ENCODE measurements at regions not wholly inside any gene's neighbourhood (a gene's known extent, or its start where the extent isn't known, plus 50 kb on each side); places are given as distances from the start of the nearest gene placed in this dataset.
A peak's percentile ranks its signal among the peaks of the same experiment; 100 is the strongest.
"Not testable (repeated sequence)": the region's sequence is repeated elsewhere in the genome, so short reads cannot be mapped to it uniquely, and the experiment has no call there.

DNA sequence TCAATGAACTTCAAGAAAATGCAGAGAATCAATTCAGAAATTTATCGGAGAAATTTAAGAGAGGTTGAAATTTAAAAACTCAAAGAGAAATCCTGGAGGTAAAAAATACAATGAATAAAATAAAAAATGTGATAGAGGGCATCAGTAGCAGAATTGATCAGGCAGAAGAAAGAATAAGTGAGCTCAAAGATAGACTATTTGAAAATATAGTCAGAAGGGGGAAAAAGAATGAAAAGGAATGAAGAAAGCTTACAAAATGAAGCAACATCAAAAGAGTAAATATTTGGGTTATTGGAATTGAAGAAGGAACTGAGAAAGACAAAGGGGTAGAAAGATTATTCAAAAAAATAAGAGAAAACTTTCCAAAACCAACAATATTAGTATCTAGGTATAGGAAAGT lies 291.4 kb downstream of the SH2D4B start:
- DNase-seq (ENCODE audit: low read depth in 1 of 2, low spot score in 1 of 2), result no peak
- Histone ChIP-seq H3K27ac (replicated peaks) (no peak overlapping the region), H3K27me3 (ENCODE audit: insufficient read depth, poor library complexity, severe bottlenecking) (no peaks in the 10 kb centered on the region), H3K4me3 (replicated peaks; ENCODE audit: insufficient read depth, low read length) (no peak overlapping the region)
- TF ChIP-seq SPI1 (IDR thresholded peaks at IDR 0.05; ENCODE audit: borderline replicate concordance, low read depth) (no peak), POLR2AphosphoS5 (IDR thresholded peaks at IDR 0.05; ENCODE audit: low read depth) (no peak), REST (IDR thresholded peaks at IDR 0.05; ENCODE audit: insufficient replicate concordance, low read depth) (no peak), GABPA (IDR thresholded peaks at IDR 0.05; ENCODE audit: low read depth) (no peak)
- TF ChIP-seq, protein P1, sequence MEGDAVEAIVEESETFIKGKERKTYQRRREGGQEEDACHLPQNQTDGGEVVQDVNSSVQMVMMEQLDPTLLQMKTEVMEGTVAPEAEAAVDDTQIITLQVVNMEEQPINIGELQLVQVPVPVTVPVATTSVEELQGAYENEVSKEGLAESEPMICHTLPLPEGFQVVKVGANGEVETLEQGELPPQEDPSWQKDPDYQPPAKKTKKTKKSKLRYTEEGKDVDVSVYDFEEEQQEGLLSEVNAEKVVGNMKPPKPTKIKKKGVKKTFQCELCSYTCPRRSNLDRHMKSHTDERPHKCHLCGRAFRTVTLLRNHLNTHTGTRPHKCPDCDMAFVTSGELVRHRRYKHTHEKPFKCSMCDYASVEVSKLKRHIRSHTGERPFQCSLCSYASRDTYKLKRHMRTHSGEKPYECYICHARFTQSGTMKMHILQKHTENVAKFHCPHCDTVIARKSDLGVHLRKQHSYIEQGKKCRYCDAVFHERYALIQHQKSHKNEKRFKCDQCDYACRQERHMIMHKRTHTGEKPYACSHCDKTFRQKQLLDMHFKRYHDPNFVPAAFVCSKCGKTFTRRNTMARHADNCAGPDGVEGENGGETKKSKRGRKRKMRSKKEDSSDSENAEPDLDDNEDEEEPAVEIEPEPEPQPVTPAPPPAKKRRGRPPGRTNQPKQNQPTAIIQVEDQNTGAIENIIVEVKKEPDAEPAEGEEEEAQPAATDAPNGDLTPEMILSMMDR (IDR thresholded peaks at IDR 0.05; ENCODE audit: insufficient read depth, low read length), result no peak

DNA sequence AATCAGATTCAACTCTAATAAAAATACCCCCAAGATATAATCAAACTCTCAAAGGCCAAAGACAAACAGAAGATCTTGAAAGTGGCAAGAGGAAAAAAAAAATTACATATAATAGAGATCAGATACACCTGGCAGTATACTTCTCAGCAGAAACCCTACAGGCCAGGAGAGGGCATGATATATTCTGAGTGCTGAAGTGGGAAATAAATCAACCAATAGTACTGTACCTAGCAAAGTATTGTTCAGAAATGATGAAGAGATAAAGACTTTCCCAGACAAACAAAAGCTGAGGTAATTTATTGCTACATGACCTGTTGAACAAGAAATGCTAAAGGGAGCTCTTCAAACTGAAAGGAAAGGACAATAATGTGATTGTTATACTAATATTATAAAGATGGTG lies 291.9 kb downstream of the SH2D4B start:
- no peak for DNase-seq (ENCODE audit: low read depth in 1 of 2, low spot score in 1 of 2)
- H3K4me3 ChIP-seq (replicated peaks; ENCODE audit: insufficient read depth, low read length), result no peak overlapping the region
- H3K27me3 ChIP-seq (ENCODE audit: insufficient read depth, poor library complexity, severe bottlenecking), result no peaks in the 10 kb centered on the region
- H3K27ac ChIP-seq (replicated peaks), result no peak overlapping the region
- no peak for TF ChIP-seq REST (IDR thresholded peaks at IDR 0.05; ENCODE audit: insufficient replicate concordance, low read depth)
- no peak for TF ChIP-seq SPI1 (IDR thresholded peaks at IDR 0.05; ENCODE audit: borderline replicate concordance, low read depth)
- no peak for TF ChIP-seq POLR2AphosphoS5 (IDR thresholded peaks at IDR 0.05; ENCODE audit: low read depth)

DNA sequence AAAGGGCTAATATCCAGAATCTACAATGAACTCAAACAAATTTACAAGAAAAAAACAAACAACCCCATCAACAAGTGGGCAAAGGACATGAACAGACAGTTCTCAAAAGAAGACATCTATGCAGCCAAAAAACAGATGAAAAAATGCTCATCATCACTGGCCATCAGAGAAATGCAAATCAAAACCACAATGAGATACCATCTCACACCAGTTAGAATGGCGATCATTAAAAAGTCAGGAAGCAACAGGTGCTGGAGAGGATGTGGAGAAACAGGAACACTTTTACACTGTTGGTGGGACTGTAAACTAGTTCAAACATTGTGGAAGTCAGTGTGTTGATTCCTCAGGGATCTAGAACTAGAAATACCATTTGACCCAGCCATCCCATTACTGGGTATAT lies 295.0 kb downstream of the SH2D4B start:
- H3K27me3 ChIP-seq (ENCODE audit: insufficient read depth, poor library complexity, severe bottlenecking); H3K27ac ChIP-seq (replicated peaks): not testable (repeated sequence)

GRCh38 chr10:80855348-80855971 lies 317.8 kb downstream of the SH2D4B start:
- Histone ChIP-seq H3K27me3 (ENCODE audit: insufficient read depth, poor library complexity, severe bottlenecking) (no peaks in the 10 kb centered on the region), H3K4me3 (replicated peaks; ENCODE audit: insufficient read depth, low read length) (no peak overlapping the region), H3K27ac (replicated peaks) (no peak overlapping the region)
- DNase-seq (ENCODE audit: low read depth in 1 of 2, low spot score in 1 of 2), result peak in 1 of 2 experiments; percentile 4
- TF ChIP-seq SPI1 (IDR thresholded peaks at IDR 0.05; ENCODE audit: borderline replicate concordance, low read depth) (no peak), POLR2AphosphoS5 (IDR thresholded peaks at IDR 0.05; ENCODE audit: low read depth) (no peak)
- TF ChIP-seq, protein P1 (IDR thresholded peaks at IDR 0.05; ENCODE audit: insufficient read depth, low read length), result peak; percentile 22

More for the DNA sequence above, 295.0 kb downstream of the SH2D4B start:
- not testable (repeated sequence) for DNase-seq (ENCODE audit: low read depth in 1 of 2, low spot score in 1 of 2); H3K4me3 ChIP-seq (replicated peaks; ENCODE audit: insufficient read depth, low read length)

DNA sequence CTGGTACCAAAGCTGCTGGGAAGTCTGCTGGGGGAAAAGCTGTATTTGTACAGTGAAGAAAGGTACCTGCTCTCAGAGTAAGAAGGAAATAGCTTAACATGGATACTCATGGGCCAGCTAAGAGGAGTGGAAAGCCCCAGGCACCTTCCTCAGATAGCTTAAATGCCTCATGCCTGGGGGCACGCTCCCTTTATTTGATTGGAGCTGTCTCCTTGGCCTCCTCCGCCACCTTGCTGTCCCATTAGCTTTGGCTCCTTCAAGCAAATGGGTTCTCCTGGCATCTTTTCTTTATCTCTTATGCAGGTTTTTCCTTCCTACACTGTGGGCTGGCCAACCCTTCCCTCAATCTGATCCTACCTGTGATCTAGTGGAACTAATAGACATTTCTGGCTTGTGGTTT lies 318.5 kb downstream of the SH2D4B start:
- Histone ChIP-seq H3K27me3 (ENCODE audit: insufficient read depth, poor library complexity, severe bottlenecking) (no peaks in the 10 kb centered on the region), H3K27ac (replicated peaks) (no peak overlapping the region), H3K4me3 (replicated peaks; ENCODE audit: insufficient read depth, low read length) (no peak overlapping the region)
- DNase-seq (ENCODE audit: low read depth in 1 of 2, low spot score in 1 of 2), result no peak
- TF ChIP-seq, protein P1 (IDR thresholded peaks at IDR 0.05; ENCODE audit: insufficient read depth, low read length), result no peak
- TF ChIP-seq REST (IDR thresholded peaks at IDR 0.05; ENCODE audit: insufficient replicate concordance, low read depth) (no peak), POLR2AphosphoS5 (IDR thresholded peaks at IDR 0.05; ENCODE audit: low read depth) (no peak), GABPA (IDR thresholded peaks at IDR 0.05; ENCODE audit: low read depth) (no peak), SPI1 (IDR thresholded peaks at IDR 0.05; ENCODE audit: borderline replicate concordance, low read depth) (no peak)

- not testable (repeated sequence) for H3K27me3 ChIP-seq (ENCODE audit: insufficient read depth, poor library complexity, severe bottlenecking); H3K27ac ChIP-seq (replicated peaks); DNase-seq (ENCODE audit: low read depth in 1 of 2, low spot score in 1 of 2); H3K4me3 ChIP-seq (replicated peaks; ENCODE audit: insufficient read depth, low read length)
Measured at GRCh38 chr10:80859279-80859678, 321.6 kb downstream of the SH2D4B start.

Data from HL-60 (cell line).